ENCODE measurements at regions not wholly inside any gene's neighbourhood (a gene's known extent, or its start where the extent isn't known, plus 50 kb on each side); places are given as distances from the start of the nearest gene placed in this dataset.
"Not testable (repeated sequence)": the region's sequence is repeated elsewhere in the genome, so short reads cannot be mapped to it uniquely, and the experiment has no call there.

DNA sequence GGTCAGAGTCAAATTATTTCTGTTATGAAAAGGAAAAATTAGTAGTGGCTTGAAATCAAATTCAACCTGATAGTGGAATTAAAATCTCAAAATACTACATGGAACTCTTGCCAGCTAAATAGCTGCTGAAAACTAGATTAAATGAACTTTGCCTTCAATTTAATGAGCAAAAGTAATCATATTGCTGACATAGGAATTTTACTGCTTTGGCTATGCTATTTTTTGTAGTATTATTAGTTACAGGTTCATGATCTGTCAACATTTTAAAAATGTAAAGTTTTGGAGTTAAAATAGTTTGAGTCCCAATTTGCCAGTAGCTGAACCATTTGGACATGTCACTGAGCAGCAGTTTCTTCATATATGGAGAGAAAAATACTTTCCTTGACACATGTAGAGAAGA, 81.4 kb downstream of the RERGL start:
- no peak for DNase-seq

DNA sequence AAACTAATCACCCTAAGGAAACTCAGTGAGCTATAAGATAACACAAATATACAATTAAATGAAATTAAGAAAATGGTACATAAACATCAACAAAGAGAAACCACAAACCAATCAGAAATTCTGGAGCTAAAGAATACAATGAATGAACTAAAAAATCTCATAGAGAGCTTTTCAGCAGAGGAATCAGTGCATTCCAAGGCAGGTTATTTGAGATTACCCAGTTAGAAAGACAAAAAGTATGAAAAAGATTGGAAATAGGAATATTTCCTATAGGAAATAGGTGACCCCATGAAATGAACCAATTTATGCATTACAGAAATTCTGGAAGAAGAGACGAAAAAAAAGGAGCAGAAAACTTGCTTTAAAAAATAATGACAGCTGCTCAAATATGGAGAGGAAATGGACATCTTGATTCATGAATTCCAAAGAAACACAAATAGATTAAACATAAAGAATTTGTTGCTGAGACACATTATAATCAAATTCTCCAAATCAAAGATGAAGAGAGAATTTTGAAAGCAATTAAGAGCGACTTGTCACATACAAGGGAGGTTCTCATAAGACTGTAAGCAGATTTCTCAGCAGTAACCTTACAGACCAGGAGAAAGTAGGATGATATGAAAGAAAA, 90.7 kb downstream of the RERGL start:
- no peak for DNase-seq

DNA sequence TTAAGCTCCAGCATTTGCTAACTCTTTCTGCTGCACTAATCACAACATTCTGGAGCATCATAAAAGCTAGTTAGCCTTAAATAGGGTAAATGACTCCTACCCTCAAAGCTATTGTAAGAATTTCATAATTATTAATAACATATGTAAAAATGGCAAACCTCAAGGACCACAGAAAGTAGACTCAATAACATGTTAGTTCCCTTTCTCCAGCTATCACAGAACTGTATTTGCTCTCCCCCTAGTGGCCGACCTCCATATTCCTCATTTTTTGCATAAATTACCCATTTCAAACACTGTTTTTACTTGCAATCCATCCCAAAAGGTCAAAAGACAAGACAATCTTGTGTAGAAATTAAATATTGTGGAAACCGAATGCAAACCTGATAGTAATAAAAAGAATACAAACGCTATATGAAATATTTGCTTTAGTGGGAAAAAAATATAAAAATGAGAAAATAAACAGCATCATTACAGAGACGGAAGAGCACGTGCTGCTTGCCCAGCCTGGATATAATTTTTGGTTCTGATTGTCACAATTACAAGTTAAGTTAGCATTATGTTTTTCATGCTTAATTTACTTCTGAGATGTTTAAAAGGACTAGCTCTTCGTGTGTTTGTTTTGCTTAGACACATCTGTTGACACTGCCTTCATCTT, 97.9 kb downstream of the RERGL start:
- DNase-seq = peak; percentile 26

DNA sequence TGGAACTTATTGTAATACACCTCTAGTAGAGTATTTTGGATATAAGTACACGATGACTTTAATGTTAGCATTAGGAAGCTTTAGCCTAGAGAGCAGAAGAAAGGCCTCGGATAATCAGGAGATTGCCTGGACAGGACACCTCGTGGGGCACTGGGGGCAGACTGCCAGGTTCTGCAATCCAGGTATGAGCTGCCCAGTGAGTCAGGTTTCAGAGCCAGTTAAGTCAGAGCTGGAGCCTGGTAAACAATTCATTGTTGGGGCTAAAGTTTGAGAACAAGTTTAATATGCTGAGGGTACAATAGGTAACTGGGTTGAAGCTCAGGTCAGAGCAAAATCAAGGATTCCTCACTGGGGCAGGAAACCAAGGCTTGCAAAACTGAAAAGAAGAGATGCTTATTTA, 107.4 kb downstream of the RERGL start:
- DNase-seq = no peak

DNA sequence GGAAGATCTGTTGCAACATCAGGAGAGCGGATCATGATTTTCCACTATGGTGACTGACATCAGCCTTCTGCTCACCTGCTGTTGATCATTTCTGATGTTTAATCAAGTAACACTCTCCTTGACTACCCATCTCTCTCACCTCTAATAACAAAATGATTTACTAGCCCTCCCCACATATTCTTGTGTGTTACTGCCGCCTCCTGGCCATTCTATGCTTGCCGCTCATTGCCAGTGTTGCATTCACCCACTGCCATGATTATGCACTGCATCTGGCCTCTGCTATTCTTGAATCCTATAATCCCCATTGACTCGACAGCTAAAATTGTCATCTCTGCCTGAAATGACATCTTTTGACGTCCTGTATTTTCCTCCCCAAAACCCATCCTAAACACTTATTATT, 113.8 kb downstream of the RERGL start:
- DNase-seq = no peak

DNA sequence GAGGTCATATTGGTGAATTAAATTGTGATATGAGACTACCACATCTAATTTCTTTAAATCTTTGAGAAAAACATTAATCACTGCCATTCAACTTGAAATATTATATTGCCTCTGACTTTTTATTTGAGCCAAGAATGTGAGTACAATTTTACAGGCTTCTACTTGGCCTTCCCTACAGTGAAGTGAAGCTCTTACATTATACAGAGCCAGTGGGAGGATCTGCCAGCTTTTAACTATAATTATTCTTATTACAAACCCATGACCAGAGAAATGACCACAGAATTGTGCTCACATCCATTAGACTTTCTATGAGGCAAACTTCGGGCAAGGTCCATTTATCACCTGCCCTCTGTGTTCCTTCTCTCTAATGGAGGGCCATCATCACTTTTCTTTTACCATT, 114.2 kb downstream of the RERGL start:
- DNase-seq = no peak

DNA sequence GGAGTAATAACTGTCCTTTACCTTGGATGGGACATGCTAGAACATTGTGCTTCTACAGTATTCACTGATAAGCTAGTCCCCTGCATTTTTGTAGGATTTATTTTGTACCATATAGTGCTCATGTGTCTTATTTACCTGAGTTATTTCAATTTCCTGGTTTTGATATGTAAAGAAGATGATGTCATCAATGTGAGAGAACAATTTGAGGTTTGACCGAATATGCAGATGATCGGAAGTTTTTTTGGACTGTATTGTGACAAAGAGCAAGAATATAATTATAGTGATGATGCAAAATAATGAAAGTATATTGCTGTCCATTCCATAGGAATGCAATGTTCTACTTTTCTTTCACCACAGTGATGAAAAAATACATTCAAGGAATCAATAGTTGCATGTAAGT, 114.8 kb downstream of the RERGL start:
- no peak for DNase-seq

DNA sequence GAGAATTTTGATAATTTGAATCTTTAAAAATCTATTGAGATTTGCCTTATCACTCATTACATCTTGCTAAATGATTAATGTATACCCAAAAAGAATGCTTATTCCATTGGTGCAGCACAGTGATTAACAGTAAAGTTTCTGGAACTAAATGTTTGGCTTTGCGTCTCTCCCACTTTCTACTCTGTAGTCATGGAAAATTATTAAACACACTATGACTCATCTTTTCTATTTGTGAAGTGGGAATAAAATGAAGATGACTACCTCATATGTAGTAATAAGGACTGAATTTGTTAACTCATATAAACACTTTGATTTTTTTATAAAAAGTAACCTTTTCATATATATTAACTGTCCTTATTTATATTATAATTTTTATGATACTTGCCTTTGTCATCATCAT, 118.1 kb downstream of the RERGL start:
- no peak for DNase-seq

DNA sequence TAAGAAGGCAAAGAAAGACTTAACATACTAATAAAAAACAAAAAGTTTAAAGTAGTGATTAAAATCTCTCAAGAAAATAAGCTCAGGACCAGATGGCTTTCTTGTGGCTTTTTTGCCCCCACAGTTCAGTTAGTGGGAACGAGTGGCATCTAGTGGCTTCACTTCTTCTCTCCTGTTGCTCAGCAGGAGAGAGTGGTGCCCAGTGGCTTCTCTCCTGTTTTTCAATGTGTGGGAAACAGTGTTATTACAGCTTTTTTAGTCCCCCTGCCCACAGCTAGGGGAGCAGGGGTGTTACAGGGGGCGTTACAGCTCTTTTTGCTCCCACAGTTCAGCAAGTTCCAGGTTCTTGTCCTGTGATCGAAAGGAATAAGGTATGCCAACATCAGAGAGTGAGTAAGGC, 135.2 kb downstream of the RERGL start:
- DNase-seq = no peak

DNA sequence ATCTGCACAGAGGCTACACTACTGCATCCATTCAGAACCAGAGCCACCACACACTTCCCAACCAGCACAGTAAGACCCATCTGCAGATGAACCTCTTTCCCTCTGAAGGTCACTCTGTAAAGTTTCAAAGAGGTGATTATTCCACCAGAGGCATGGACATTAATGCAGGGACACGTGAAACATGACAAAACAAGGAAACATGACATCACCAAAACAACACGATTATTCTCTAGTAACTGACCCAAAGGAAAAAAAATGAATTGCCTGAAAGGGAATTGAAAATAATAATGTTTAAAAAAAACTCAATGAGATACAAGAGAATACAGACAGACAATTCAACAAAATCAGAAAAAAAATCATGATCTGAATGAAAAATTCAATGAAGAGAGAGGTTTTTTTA, 139.1 kb downstream of the RERGL start:
- DNase-seq = no peak

DNA sequence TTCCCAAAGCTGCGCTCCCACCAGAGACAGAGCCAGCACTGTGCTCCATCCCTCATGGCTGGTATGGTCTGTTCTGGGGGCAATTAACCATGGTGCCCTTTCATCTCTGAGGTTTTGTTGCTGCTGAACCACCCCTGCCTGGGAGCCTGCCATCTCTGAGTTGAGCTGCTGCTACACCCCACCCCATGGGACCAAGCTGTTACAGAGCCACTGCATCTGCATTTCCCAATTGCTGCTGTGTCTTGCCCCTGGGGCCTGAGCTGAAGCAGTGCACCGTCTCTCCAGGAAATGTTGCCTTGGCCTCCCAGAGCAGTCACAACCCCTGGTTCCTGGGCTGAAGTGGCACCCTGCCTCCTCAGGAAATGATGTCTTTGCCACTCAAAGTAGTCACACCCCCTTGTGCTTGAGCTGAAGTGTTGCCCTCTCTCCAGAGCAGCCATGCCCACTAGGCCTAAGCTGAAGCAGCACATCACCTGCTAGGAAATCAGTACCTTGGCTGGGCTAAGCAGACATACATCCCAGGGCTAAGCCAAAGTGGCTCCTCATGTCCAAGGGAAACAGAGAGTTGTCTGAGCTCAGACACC, 140.3 kb downstream of the RERGL start:
- no peak for DNase-seq

DNA sequence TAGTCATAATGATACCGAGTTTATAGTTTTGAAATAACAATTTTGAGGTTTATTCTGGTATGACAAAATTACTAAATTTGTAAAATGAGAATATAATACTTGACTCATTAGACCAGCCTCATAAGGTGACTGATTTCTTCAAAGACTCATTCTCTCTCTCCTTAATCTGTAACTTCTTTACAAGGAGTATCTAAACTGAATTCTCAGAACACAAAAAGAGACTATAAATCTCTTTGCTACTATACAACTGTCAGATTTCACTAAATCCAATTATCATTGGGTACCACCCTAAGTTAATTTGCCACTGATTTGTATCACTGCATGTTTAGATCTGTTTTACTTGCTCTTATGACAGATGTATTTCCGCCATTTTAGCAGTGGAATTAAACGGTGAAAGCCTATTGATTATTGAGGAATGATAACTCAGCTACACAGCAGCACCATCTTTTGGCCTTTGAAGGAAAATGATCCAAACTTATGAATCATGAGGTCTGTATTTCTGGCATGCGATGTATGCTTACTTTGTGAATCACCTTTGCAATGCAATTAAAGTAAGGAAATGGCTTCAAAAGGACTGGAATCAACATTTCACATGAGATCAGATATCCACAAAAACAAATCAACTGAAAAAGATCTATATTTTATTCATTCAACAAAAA, 161.2 kb downstream of the RERGL start:
- DNase-seq = no peak

DNA sequence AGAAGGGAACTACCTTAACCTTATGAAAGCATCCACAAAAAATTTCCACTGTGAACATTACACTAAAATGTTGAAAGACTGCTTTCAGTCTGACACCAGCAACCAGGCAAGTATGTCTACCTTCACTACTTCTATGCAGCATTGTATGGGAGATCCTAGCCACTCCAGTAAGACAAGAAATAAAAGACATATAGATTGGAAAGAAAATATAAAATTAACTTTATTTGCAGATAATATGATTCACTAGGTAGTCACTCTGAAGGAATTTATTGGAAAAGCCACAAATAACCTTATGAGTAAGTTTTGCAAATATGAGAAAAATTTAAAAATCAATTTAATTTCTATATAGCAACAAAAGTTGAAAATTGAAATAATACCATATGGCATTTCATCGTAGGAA, 172.0 kb downstream of the RERGL start:
- no peak for DNase-seq

DNA sequence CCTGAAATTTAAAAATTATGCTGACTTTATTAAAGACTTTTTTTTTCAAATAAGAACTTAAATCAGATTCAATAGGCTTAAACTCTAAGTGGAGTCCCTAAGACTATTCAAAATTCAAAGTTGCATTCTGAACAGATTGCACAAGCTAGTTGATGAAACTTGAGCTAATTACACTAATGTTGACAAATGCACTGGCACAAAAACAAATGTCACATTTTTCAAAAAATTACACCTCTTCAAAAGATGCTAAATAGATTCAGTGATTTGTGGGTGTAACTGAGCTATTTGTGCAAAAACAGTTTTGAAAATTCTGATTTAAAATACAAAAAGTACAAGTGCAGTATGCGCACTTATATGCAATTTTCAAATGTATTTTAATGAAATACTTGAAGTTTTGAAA, 205.4 kb downstream of the RERGL start:
- DNase-seq = no peak

DNA sequence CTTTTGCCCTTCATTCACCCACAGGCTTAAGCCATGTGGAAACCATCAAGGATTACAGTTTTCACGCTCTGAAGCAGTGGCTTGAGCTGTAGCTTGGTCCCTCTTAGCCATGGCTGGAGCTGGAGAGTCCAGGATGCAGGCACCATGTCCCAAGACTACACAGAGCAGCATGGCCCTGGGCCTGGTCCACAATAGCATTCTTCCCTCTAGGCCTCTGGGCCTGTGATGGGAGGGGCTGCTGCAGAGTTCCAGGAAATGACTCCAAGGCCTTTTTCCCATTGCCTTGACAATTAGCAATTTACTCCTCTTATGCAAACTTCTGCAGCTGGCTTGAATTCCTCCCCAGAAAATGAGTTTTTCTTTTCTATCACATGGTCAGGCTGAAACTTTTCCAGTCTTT, 211.3 kb downstream of the RERGL start:
- DNase-seq = no peak

DNA sequence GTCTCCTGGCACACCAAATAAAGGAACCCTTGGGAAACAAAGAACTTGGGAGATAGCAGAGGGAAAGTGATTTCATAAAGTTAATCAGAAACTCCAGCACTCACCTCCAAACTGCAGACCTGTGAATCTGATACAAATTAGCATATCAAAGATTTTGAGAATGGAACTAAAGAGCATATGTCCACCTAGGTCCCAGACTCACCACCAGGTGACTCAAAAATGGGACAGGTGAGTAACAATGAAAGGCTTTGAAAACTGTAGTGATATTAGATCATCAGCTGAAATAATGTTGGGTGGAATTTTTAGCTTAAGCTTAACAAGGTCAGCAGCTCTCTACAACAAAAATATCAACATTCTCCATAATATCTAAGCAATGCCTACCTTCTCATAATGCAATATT, 214.8 kb downstream of the RERGL start:
- no peak for DNase-seq

DNA sequence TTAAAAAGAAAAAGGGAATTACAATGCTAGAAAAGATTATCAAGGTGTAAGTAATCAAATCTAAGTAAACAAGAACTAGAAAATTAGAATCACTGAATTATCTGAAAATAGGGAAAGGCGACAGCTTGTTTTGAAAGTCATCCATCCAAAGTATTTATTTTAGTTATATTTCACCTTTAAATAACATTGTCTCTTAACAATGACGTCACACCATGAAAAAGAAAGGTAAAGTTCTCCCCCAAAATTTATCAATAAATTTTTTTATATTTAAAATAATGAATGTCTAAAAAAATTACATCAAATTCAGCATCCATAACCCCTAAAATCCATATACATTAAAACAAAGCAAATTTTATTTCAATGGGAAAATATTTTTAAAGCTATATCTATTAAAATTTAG, 223.2 kb downstream of the RERGL start:
- DNase-seq = no peak

DNA sequence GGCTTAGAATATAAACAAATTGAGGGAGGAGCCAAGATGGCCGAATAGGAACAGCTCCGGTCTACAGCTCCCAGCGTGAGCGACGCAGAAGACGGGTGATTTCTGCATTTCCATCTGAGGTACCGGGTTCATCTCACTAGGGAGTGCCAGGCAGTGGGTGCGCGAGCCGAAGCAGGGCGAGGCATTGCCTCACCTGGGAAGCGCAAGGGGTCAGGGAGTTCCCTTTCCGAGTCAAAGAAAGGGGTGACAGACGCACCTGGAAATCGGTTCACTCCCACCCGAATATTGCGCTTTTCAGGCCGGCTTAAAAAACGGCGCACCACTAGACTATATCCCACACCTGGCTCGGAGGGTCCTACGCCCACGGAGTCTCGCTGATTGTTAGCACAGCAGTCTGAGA, 234.4 kb downstream of the RERGL start:
- not testable (repeated sequence) for DNase-seq

DNA sequence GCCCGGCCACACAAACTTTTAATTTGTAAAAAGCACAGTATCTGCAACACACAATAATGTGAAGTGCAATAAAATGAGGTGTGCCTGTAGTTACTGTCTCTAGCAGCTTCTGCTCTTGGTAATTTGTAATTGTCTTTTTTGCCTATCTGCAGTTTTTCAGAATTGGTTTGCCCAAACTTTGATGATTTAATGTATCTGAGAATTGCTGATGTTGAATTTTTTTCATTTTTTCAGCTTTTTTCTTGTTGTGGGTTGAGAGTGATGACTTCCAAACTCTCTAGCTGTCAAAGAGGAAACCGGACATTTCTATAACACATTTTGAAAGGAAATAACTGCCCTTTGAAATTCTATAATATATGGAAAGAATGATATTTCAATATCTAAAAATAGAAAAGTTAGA, 236.9 kb downstream of the RERGL start:
- DNase-seq = no peak

DNA sequence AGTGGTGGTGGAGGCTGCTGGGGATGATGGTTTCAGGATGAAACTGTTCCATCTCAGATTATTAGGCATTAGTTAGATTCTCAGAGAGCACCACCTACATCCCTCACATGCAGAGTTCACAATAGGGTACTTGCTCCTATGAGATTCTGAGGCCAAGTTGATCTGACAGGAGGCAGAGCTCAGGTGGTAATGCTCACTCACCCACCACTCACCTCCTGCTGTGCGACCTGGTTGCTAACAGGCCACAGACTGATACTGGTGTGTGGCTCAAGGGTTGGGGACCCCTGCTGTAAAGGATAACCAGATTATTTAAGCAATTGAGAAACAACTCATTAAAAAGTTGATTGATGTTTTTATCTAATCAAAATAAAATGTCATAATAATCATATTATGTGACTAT, 248.5 kb downstream of the RERGL start:
- DNase-seq = no peak

DNA sequence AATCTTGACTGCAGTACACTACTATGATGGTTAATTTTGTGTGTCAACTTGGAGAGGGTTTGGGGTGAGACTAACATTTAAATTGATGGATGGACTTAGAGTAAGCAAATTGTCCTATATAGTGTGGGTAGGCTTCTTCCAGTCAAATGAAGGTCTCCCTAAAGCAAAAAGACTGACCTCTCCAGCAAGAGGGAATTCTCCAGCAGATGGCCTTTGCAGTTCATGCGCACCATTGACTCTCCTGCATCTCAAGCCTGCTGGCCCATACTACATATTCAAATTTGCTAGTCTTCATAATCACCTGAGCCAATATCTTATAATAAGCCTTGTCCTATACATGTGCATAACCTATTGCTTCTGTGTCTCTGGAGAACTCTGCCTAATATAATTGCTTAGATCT, 260.2 kb downstream of the RERGL start:
- no peak for DNase-seq

DNA sequence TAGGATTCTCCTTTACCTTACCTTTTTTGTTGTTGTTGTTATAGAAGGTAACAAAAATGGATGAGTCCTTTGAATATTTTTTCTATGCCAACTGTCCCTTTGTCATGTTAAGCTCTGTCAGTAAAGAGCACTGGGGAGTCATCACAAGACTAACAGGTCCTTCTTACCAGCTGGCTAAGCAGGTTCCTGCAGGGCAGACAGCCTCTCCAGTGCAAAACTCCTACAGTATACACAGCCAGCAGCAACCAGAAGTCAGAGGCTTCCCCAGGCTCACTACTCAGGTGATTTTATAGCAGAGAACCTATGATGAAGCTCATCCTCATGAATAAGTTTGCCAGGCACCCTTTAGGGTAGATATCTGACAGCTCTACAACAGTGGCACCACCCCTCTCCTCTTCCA, 271.1 kb downstream of the RERGL start:
- no peak for DNase-seq

DNA sequence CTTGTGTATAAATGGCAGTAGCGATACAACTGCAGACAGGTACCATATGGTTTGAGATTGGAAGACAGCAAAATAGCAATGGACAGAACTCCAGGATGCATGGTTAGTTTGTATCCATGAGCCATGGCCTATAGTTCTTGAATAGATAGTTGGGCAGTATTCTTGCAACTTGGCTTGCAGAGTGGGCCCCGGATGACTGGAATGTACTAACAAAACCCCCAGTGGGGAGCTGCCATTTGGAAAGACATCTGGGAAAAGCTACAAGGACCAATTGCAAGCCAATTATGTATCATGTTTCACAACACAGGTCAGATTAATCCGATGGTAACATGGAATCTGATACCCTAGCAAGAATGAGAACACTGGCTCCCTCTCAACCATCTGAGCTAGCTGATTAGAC, 279.6 kb downstream of the RERGL start:
- DNase-seq = no peak
